H9 (cell line): ENCODE measurements at regions not wholly inside any gene's neighbourhood (a gene's known extent, or its start where the extent isn't known, plus 50 kb on each side); places are given as distances from the start of the nearest gene placed in this dataset.

ENCODE experiments used
- DNase-seq: peaks from one replicate; pipeline ENCODE4 v3.0.0-alpha.2; 2017
- H2AFZ ChIP-seq: one replicate; pipeline ENCODE4 v1.6.1; 2013; ENCODE audit warnings: mild to moderate bottlenecking, low read length, control low read depth, moderate library complexity
- H2AK5ac ChIP-seq: 2 replicates; pipeline ENCODE4 v1.6.1; 2013; ENCODE audit warnings: low read length, control low read depth, mixed read lengths; ENCODE audit not compliant: insufficient read length
- H2BK120ac ChIP-seq: one replicate; pipeline ENCODE4 v1.6.1; 2013; ENCODE audit warnings: low read depth, mild to moderate bottlenecking, low read length, control low read depth, inconsistent platforms; ENCODE audit not compliant: poor library complexity, severe bottlenecking
- H2BK12ac ChIP-seq: 2 replicates; pipeline ENCODE4 v1.6.1; 2013; ENCODE audit warnings: low read length, control low read depth, mixed read lengths, low read depth; ENCODE audit not compliant: insufficient read length
- H2BK15ac ChIP-seq: 2 replicates; pipeline ENCODE4 v1.6.1; 2013; ENCODE audit warnings: low read depth, low read length, control low read depth
- H2BK20ac ChIP-seq: one replicate; pipeline ENCODE4 v1.6.1; 2013; ENCODE audit warnings: low read depth, mild to moderate bottlenecking, low read length, control low read depth, inconsistent platforms; ENCODE audit not compliant: poor library complexity, severe bottlenecking
- H2BK5ac ChIP-seq: 2 replicates; pipeline ENCODE4 v1.6.1; 2013; ENCODE audit warnings: low read length, control low read depth, mixed read lengths; ENCODE audit not compliant: insufficient read length
- H3K14ac ChIP-seq: 2 replicates; pipeline ENCODE4 v1.6.1; 2013; ENCODE audit warnings: low read length, control low read depth; ENCODE audit not compliant: insufficient read depth
- H3K18ac ChIP-seq: 2 replicates; pipeline ENCODE4 v1.6.1; 2013; ENCODE audit warnings: low read depth, mild to moderate bottlenecking, mixed read lengths, low read length, control low read depth; ENCODE audit not compliant: insufficient read length
- H3K23ac ChIP-seq: 2 replicates; pipeline ENCODE4 v1.6.1; 2013; ENCODE audit warnings: low read length, control low read depth, mixed read lengths, low read depth; ENCODE audit not compliant: insufficient read length
- H3K23me2 ChIP-seq: 2 replicates; pipeline ENCODE4 v1.6.1; 2013; ENCODE audit warnings: low read depth, mild to moderate bottlenecking, mixed read lengths, low read length, control low read depth; ENCODE audit not compliant: insufficient read length, poor library complexity, severe bottlenecking
- H3K27ac ChIP-seq: 2 replicates; pipeline ENCODE4 v1.5.1; 2013; ENCODE audit warnings: low read length, control low read depth, mixed read lengths, low read depth; ENCODE audit not compliant: insufficient read length
- H3K27me3 ChIP-seq: 2 replicates; pipeline ENCODE4 v1.6.1; 2013; ENCODE audit warnings: low read length, control low read depth, inconsistent platforms; ENCODE audit not compliant: insufficient read depth
- H3K4ac ChIP-seq: 2 replicates; pipeline ENCODE4 v1.6.1; 2013; ENCODE audit warnings: low read depth, mild to moderate bottlenecking, control low read depth, inconsistent platforms, low read length, moderate library complexity
- H3K4me1 ChIP-seq: 2 replicates; pipeline ENCODE4 v1.6.1; 2013; ENCODE audit warnings: low read length, control low read depth, inconsistent platforms; ENCODE audit not compliant: insufficient read depth
- H3K4me2 ChIP-seq: 2 replicates; pipeline ENCODE4 v1.6.1; 2013; ENCODE audit warnings: low read length, control low read depth, mixed read lengths; ENCODE audit not compliant: insufficient read length, insufficient read depth
- H3K56ac ChIP-seq: 2 replicates; pipeline ENCODE4 v1.6.1; 2013; ENCODE audit warnings: low read depth, mild to moderate bottlenecking, mixed read lengths, low read length, control low read depth; ENCODE audit not compliant: insufficient read length
- H3K79me1 ChIP-seq: 2 replicates; pipeline ENCODE4 v1.6.1; 2013; ENCODE audit warnings: low read depth, mild to moderate bottlenecking, moderate library complexity, low read length, control low read depth, inconsistent platforms; ENCODE audit not compliant: insufficient read depth, poor library complexity, severe bottlenecking
- H3K79me2 ChIP-seq: 2 replicates; pipeline ENCODE4 v1.6.1; 2013; ENCODE audit warnings: low read length, control low read depth, inconsistent platforms; ENCODE audit not compliant: insufficient read depth
- H3K9ac ChIP-seq: 2 replicates; pipeline ENCODE4 v1.6.1; 2013; ENCODE audit warnings: low read length, control low read depth, mixed read lengths; ENCODE audit not compliant: insufficient read length; ENCODE audit errors: extremely low read depth
- H3K9me3 ChIP-seq: one replicate; pipeline ENCODE4 v1.6.1; 2013; ENCODE audit warnings: low read depth, low read length, inconsistent platforms; ENCODE audit not compliant: control insufficient read depth
- H3T11ph ChIP-seq: one replicate; pipeline ENCODE4 v1.6.1; 2013; ENCODE audit warnings: mild to moderate bottlenecking, low read length, control low read depth, inconsistent platforms
- H4K20me1 ChIP-seq: one replicate; pipeline ENCODE4 v1.6.1; 2013; ENCODE audit not compliant: control insufficient read depth, insufficient read length, insufficient read depth
- H4K5ac ChIP-seq: 2 replicates; pipeline ENCODE4 v1.6.1; 2013; ENCODE audit warnings: low read depth, mild to moderate bottlenecking, mixed read lengths, low read length, control low read depth; ENCODE audit not compliant: insufficient read length
- H4K8ac ChIP-seq: replicated peaks from 2 replicates; pipeline ENCODE4 v1.6.1; 2013; ENCODE audit warnings: low read length, control low read depth, mixed read lengths, low read depth; ENCODE audit not compliant: insufficient read length
- H4K91ac ChIP-seq: 2 replicates; pipeline ENCODE4 v1.6.1; 2013; ENCODE audit warnings: low read depth, mild to moderate bottlenecking, moderate library complexity, mixed read lengths, low read length, control low read depth; ENCODE audit not compliant: insufficient read length
- H3K27ac Mint-ChIP-seq, 3 experiments: 2 replicates in 2 of 3; 3 replicates in 1 of 3; pipeline ENCODE4 v1.8.0; 2020 to 2021; ENCODE audit warnings: mixed read lengths in 3 of 3, mild to moderate bottlenecking in 1 of 3, moderate library complexity in 1 of 3
- H3K27me3 Mint-ChIP-seq: 2 replicates; pipeline ENCODE4 v1.8.0; 2021; ENCODE audit warnings: low read depth, mild to moderate bottlenecking, moderate library complexity, mixed read lengths
- H3K36me3 Mint-ChIP-seq, 3 experiments: 2 replicates in 2 of 3; 3 replicates in 1 of 3; pipeline ENCODE4 v1.8.0; 2020 to 2021; ENCODE audit warnings: low read depth in 3 of 3, mixed read lengths in 3 of 3; ENCODE audit not compliant: insufficient read depth in 1 of 3
- H3K4me1 Mint-ChIP-seq, 2 experiments: 2 replicates each; pipeline ENCODE4 v1.8.0; 2020; ENCODE audit warnings: mixed read lengths in 2 of 2
- H3K4me3 Mint-ChIP-seq, 2 experiments: 2 replicates in 1 of 2; 3 replicates in 1 of 2; pipeline ENCODE4 v1.8.0; 2020 to 2021; ENCODE audit warnings: mild to moderate bottlenecking in 2 of 2, mixed read lengths in 2 of 2, moderate library complexity in 1 of 2
- H3K9me3 Mint-ChIP-seq, 2 experiments: 2 replicates in 1 of 2; 3 replicates in 1 of 2; pipeline ENCODE4 v1.8.0; 2020; ENCODE audit warnings: mild to moderate bottlenecking in 2 of 2, mixed read lengths in 2 of 2, moderate library complexity in 1 of 2
- CTCF ChIP-seq: fragments of 200-600 bp; sonication (generic); conservative IDR thresholded peaks from 3 replicates; pipeline ENCODE4 v1.8.0; 2021; ENCODE audit warnings: antibody characterized with exemption, mild to moderate bottlenecking
- WGBS: extraction: QIAGEN DNeasy Blood & Tissue Kit; methylation state at CpG from one replicate; pipeline ENCODE4 v1.1.7; 2013; ENCODE audit warnings: missing lambda C conversion rate, low lambda C conversion rate, mixed read lengths; ENCODE audit not compliant: insufficient read length; ENCODE audit errors: extremely low coverage; 5-methylcytosine and 5-hydroxymethylcytosine counted together

DNA sequence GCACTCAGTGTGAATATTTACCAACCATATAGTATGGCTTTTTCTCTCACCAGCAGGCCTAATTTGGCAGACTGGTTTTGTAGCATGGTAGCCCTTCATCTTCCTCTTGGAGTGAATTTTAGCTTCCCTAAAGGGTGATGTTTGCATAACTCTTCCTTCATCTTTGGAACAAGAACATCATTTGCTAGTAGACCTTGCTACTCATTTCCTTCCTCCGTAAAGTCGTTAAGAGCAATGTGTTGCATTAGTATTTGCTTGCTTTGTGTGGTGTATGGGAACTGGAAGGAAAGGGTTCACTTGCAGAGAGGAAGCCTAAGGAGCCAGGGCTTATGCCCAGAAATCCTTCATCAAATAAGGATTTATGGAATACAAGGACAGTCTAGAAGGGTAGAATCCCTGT, 50.2 kb upstream of the PGRMC2 start:
- no peak overlapping the region for H3T11ph ChIP-seq
- DNase-seq = no peak
- Mint-ChIP-seq H3K27me3 (no peaks in the 10 kb centered on the region), H3K27ac (no peak overlapping the region), H3K4me1 (peaks cover 6 to 8% of the 10 kb centered on the region in 2 experiments), H3K36me3 (no peaks in the 10 kb centered on the region), H3K9me3 (no peaks in the 10 kb centered on the region; a peak in 1 of 5 replicates), H3K4me3 (no peak overlapping the region)
- H2BK5ac ChIP-seq = no peak overlapping the region
- no peak overlapping the region for H3K23ac ChIP-seq
- no peaks in the 10 kb centered on the region for H3K79me2 ChIP-seq
- H4K5ac ChIP-seq = no peak overlapping the region
- H3K27me3 ChIP-seq = no peaks in the 10 kb centered on the region
- H2BK15ac ChIP-seq = no peak overlapping the region
- no peak overlapping the region for H3K4ac ChIP-seq
- H3K23me2 ChIP-seq = no peaks in the 10 kb centered on the region
- WGBS = no CpG with 5 or more reads among the region's 2 CpGs
- H3K9ac ChIP-seq = no peak overlapping the region
- no peak overlapping the region for H4K8ac ChIP-seq
- H3K18ac ChIP-seq = no peak overlapping the region
- no peak overlapping the region for H4K91ac ChIP-seq
- no peak for TF ChIP-seq CTCF
- no peaks in the 10 kb centered on the region for H3K4me1 ChIP-seq
- H3K79me1 ChIP-seq = no peaks in the 10 kb centered on the region
- no peak overlapping the region for H2BK12ac ChIP-seq
- no peak overlapping the region for H3K4me2 ChIP-seq
- no peaks in the 10 kb centered on the region for H4K20me1 ChIP-seq
- no peak overlapping the region for H2BK120ac ChIP-seq
- H3K27ac ChIP-seq = no peak overlapping the region
- H2AK5ac ChIP-seq = no peak overlapping the region
- H3K14ac ChIP-seq = no peak overlapping the region
- no peak overlapping the region for H3K56ac ChIP-seq
- H2BK20ac ChIP-seq = no peak overlapping the region
- no peak overlapping the region for H2AFZ ChIP-seq
- no peaks in the 10 kb centered on the region for H3K9me3 ChIP-seq
